Neural crest cell (in vitro differentiated cells): ENCODE measurements at regions not wholly inside any gene's neighbourhood (a gene's known extent, or its start where the extent isn't known, plus 50 kb on each side); places are given as distances from the start of the nearest gene placed in this dataset.

ENCODE experiments used
- DNase-seq: peaks from one replicate; pipeline ENCODE4 v3.0.0; 2021; ENCODE audit warnings: low read depth, mixed read lengths, low spot score
- H3K27ac Mint-ChIP-seq: one replicate; pipeline ENCODE4 v1.8.0; 2021; ENCODE audit warnings: mild to moderate bottlenecking, mixed read lengths; ENCODE audit not compliant: unreplicated experiment
- H3K27me3 Mint-ChIP-seq: 2 replicates; pipeline ENCODE4 v1.8.0; 2021; ENCODE audit warnings: low read depth, mild to moderate bottlenecking, mixed read lengths
- H3K36me3 Mint-ChIP-seq: 2 replicates; pipeline ENCODE4 v1.8.0; 2021; ENCODE audit warnings: low read depth, mild to moderate bottlenecking, mixed read lengths
- H3K4me1 Mint-ChIP-seq: 2 replicates; pipeline ENCODE4 v1.8.0; 2021; ENCODE audit warnings: mixed read lengths
- H3K4me3 Mint-ChIP-seq: one replicate; pipeline ENCODE4 v1.8.0; 2021; ENCODE audit warnings: mild to moderate bottlenecking, mixed read lengths
- H3K9me3 Mint-ChIP-seq: 2 replicates; pipeline ENCODE4 v1.8.0; 2021; ENCODE audit warnings: mixed read lengths
- TF ChIP-seq, protein P1 (sequence below): fragments of 200-600 bp; sonication (generic); conservative IDR thresholded peaks from 2 replicates; pipeline ENCODE4 v1.5.0; 2021; ENCODE audit warnings: antibody characterized with exemption, mild to moderate bottlenecking

DNA sequence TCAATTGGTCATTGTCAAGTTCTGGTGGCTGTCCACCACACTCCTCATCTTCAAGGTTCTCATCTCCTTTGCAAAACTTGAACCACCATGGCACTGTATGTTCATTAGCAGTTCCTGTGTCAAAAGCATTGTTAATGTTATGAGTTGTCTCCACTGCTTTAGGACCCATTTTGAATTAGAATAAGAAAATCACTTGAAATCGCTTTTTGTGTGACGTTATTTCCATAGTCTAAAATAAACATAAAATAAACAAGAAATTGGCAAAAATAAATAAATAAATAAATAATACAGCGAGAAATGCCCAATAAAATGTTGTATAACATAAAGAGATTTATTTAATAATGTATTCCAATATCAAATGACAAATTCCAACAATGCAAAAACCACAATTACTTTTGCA lies 195.5 kb upstream of the CDC14C start:
- Mint-ChIP-seq H3K27me3 (no peaks in the 10 kb centered on the region), H3K4me1 (no peaks in the 10 kb centered on the region), H3K9me3 (peaks cover 18% of the 10 kb centered on the region), H3K4me3 (no peak overlapping the region), H3K36me3 (peaks cover 2% of the 10 kb centered on the region), H3K27ac (no peak overlapping the region)
- no peak for DNase-seq
- TF ChIP-seq, protein P1, sequence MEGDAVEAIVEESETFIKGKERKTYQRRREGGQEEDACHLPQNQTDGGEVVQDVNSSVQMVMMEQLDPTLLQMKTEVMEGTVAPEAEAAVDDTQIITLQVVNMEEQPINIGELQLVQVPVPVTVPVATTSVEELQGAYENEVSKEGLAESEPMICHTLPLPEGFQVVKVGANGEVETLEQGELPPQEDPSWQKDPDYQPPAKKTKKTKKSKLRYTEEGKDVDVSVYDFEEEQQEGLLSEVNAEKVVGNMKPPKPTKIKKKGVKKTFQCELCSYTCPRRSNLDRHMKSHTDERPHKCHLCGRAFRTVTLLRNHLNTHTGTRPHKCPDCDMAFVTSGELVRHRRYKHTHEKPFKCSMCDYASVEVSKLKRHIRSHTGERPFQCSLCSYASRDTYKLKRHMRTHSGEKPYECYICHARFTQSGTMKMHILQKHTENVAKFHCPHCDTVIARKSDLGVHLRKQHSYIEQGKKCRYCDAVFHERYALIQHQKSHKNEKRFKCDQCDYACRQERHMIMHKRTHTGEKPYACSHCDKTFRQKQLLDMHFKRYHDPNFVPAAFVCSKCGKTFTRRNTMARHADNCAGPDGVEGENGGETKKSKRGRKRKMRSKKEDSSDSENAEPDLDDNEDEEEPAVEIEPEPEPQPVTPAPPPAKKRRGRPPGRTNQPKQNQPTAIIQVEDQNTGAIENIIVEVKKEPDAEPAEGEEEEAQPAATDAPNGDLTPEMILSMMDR: no peak

DNA sequence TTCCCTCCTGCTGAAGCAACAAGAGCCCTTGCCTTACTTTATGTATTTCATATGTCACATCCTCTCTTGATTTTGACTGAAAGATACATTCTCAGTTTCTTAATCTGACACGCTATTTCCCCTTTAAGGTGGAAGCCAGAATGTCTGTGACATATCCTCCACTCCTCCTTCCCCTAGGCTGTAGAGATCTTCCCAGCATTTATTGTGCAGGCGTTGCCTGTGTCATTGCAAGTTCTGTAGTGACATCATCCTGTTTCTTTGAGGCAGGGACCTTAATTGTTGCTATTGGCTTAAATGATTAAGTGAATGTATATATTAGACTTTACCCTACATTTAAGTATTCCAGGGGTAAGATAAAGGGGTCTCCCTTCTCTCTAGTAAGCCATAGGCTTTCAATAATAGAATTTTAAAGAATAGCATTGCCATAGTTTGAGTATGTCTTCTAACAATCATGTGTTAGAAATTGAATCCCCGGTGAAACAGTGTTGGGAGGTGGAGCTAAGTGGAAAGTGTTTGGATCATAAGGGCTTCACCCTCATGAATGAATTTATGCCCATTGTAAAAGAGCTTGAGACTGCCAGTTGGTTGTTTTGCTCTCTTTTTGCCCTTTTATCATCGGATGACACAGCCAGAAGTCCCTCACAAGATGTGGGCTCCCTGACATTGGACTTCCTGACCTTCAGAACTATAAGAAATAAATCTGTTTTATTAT lies 189.5 kb upstream of the CDC14C start:
- Mint-ChIP-seq H3K4me3 (no peak overlapping the region), H3K4me1 (peaks cover 7% of the 10 kb centered on the region), H3K36me3 (peaks cover 10% of the 10 kb centered on the region), H3K9me3 (peaks cover 8% of the 10 kb centered on the region), H3K27ac (no peak overlapping the region), H3K27me3 (no peaks in the 10 kb centered on the region)
- no peak for DNase-seq
- TF ChIP-seq, protein P1: no peak

DNA sequence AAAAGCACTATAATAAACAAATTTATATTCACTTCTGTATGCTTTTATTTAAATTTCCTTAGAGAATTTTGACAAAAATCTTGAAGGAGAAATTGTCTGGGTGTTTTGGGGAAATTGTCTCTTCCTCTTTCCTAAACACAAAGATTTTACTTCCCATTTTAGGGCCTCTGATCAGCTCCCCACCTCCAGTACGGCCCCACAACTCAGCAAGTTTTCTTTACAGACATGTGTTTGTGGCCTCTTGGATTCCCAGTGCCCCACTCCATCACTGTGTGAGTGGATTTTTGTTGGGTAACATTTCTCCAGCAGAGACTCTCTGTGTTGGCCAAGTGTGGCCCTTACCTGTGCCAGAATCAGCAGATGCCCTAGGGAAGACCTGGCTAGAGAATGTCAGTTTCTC lies 182.8 kb upstream of the CDC14C start:
- TF ChIP-seq, protein P1: no peak
- DNase-seq: no peak
- Mint-ChIP-seq H3K36me3 (peaks cover 10% of the 10 kb centered on the region), H3K4me3 (no peak overlapping the region), H3K4me1 (no peaks in the 10 kb centered on the region), H3K27ac (no peak overlapping the region), H3K27me3 (no peaks in the 10 kb centered on the region), H3K9me3 (peaks cover 10% of the 10 kb centered on the region)

DNA sequence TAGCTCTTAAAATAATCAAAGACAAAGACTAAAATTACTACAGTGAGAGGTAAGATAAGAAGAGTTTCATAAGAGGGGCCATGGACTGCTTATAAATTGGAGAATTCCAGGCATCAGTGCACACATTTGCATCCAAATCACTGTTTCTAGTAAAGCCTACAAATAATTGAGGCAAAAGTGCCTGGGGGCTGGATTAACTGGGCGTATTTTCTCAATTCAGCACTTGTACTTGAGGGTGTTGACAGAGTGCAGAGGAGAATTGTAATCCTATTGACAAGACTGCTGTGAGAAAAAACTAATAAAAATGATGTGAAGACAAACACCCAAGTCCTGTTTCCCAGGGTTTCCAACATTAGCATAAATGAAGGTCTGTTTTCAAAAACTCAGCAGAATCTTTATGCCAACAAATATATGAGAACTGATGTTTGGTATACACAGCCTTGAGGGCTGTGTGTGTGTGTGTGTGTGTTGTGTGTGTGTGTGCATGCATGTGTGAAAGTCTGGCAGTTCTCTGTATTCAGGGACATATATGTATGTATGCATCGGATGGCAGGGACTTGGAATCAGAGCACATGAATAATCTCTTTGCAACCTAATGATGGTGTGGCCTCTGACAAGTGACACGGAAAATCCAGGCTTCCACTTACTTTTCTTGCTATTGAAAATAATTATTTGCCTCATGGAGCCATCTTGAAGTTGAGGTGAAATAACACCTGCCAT lies 182.1 kb upstream of the CDC14C start:
- no peak overlapping the region for H3K27ac Mint-ChIP-seq
- DNase-seq: no peak
- peaks cover 10% of the 10 kb centered on the region for H3K9me3 Mint-ChIP-seq
- no peaks in the 10 kb centered on the region for H3K4me1 Mint-ChIP-seq
- peaks cover 10% of the 10 kb centered on the region for H3K36me3 Mint-ChIP-seq
- no peak overlapping the region for H3K4me3 Mint-ChIP-seq
- no peaks in the 10 kb centered on the region for H3K27me3 Mint-ChIP-seq
- TF ChIP-seq, protein P1: no peak

DNA sequence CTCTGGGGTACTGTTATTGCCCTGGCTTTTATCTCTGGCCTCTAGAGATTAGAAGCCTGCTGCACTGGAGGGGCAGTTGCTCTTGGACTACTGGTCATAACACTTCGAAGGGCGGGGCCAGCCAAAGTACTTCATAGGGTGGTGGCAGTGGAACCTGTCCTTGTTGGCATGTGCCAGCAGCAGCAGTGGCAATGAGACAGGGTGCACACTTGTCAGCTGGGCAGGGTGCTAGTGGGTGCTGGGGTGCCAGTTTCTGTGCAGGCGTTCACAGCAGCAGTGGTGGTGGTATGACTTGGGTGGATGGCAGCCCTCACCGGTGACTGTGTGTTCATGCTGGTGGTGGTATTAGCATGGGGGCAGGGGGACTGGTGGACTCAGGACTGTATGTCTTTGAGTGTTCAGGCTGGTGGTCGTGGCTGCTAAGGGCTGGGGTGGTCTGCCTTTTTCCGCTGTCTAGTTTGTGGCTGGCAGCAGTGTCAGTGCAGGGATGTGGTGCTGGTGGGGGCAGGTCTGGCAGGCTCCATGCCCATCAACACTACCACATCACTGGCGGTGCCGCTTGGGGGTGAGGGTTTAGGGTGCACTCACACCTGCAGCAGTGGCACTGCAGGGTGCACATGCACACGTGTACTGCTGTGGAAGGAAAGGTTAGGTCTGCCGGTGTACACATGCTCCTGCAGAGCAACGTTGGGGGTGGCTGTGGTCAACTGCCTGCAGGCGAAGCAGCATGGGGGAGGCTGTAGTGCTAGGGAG lies 176.1 kb upstream of the CDC14C start:
- Mint-ChIP-seq H3K27me3 (no peaks in the 10 kb centered on the region), H3K27ac (no peak overlapping the region), H3K4me3 (no peak overlapping the region), H3K9me3 (no peaks in the 10 kb centered on the region), H3K4me1 (no peaks in the 10 kb centered on the region), H3K36me3 (no peaks in the 10 kb centered on the region)
- DNase-seq: no peak
- TF ChIP-seq, protein P1: no peak
